ENCODE measurements at regions not wholly inside any gene's neighbourhood (a gene's known extent, or its start where the extent isn't known, plus 50 kb on each side); places are given as distances from the start of the nearest gene placed in this dataset.

DNA sequence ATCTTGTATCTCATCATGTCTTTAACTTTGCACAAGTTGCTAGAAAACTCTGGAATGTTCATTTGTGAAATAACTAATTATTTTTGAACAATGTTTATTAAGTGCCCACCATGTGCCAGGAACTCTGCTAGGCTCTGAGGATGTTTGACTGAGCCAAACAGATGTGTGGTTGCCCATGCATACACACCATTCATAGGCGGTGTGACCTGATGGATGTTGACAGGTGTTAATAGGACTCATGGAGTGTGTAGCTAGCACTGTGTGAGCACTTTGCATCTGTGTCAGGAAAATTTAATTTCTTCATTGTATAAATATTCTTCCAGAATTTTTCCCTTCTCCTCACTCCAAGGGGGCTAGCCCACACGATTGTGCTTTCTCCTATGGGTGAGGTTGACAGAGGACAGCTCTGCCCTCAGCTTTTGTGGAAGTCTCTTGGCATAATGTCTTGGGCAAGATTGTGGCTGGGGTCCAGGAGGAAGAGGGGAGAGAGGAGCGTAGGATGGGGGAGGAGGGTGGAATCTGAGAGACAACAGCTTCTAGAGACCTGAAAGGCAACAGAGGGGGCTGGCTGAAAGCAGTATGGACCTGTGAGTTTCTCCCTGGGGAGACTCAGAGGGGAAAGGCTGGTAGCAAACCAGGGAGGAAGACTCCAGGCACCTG is 214.6 kb upstream of the CXCR4 start:
- Histone ChIP-seq H3K23ac (ENCODE audit: low read length in 2 of 2) (no peak overlapping the region), H3K4me1 (ENCODE audit: control insufficient read depth, insufficient read depth, low read depth, low read length) (no peaks in the 10 kb centered on the region), H3K4ac (ENCODE audit: low read depth in 1 of 2, low read length in 2 of 2) (no peak overlapping the region), H2BK12ac (ENCODE audit: low read length in 2 of 2) (no peak overlapping the region), H2AK5ac (ENCODE audit: low read length, severe bottlenecking) (no peak overlapping the region), H3K79me1 (replicated peaks; ENCODE audit: low read length, poor library complexity, severe bottlenecking) (no peaks in the 10 kb centered on the region), H3K4me2 (ENCODE audit: low read length, poor library complexity, severe bottlenecking) (no peak overlapping the region), H3K9ac (ENCODE audit: low read length) (no peak overlapping the region), H3K18ac (ENCODE audit: low read depth in 1 of 2, low read length in 2 of 2) (no peak overlapping the region), H2BK5ac (ENCODE audit: low read depth, low read length, poor library complexity, severe bottlenecking) (no peak overlapping the region), H3K14ac (ENCODE audit: low read length in 2 of 2) (no peak overlapping the region), H4K8ac (ENCODE audit: low read length) (no peak overlapping the region), H3K27me3 (ENCODE audit: control insufficient read depth in 1 of 2, insufficient read depth in 1 of 2, low read length in 2 of 2) (no peaks in the 10 kb centered on the region), H2BK15ac (ENCODE audit: low read depth, poor library complexity, severe bottlenecking) (no peak overlapping the region), H3K36me3 (ENCODE audit: control insufficient read depth in 1 of 2, insufficient read depth in 2 of 2, low read depth in 1 of 2, low read length in 2 of 2) (no peaks in the 10 kb centered on the region), H2AFZ (ENCODE audit: low read depth, low read length) (no peak overlapping the region), H3K9me3 (ENCODE audit: control insufficient read depth, low read length) (no peaks in the 10 kb centered on the region), H2BK120ac (ENCODE audit: low read depth, low read length) (no peak overlapping the region), H3K4me3 (ENCODE audit: insufficient read depth in 1 of 2, low read depth in 1 of 2, low read length in 2 of 2) (no peak overlapping the region), H4K91ac (ENCODE audit: low read length) (no peak overlapping the region), H3K27ac (ENCODE audit: low read length, poor library complexity, severe bottlenecking) (no peak overlapping the region)
- DNase-seq, result no peak
- 78% methylated on average over 3 of the region's 3 CpGs for WGBS

DNA sequence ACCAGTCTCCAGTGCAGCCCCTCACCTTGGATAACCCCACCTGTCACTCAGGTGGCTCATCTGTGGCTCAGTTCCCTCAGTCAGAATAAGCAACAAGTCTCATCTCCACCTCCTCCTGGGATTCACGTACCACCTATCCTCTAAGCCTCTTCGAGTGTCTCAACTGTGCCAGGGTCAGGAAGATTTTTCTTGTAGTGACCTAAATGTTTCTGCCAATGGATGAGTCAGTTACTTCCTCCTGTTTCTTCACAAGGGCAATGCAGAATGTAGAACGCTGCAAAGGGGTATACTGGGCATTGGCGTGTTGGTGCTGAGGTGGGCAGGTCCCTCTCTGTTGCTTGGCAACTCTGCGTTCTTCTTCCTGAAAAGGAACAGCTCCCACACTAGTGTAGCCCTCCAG is 213.3 kb upstream of the CXCR4 start:
- no peak for DNase-seq
- H3K79me1 ChIP-seq (replicated peaks; ENCODE audit: low read length, poor library complexity, severe bottlenecking), result no peaks in the 10 kb centered on the region
- H3K4me2 ChIP-seq (ENCODE audit: low read length, poor library complexity, severe bottlenecking), result no peak overlapping the region
- no peak overlapping the region for H4K8ac ChIP-seq (ENCODE audit: low read length)
- no peak overlapping the region for H2AFZ ChIP-seq (ENCODE audit: low read depth, low read length)
- no peaks in the 10 kb centered on the region for H3K36me3 ChIP-seq (ENCODE audit: control insufficient read depth in 1 of 2, insufficient read depth in 2 of 2, low read depth in 1 of 2, low read length in 2 of 2)
- H3K9ac ChIP-seq (ENCODE audit: low read length), result no peak overlapping the region
- no peak overlapping the region for H3K4ac ChIP-seq (ENCODE audit: low read depth in 1 of 2, low read length in 2 of 2)
- H3K23ac ChIP-seq (ENCODE audit: low read length in 2 of 2), result no peak overlapping the region
- no peak overlapping the region for H3K14ac ChIP-seq (ENCODE audit: low read length in 2 of 2)
- no peak overlapping the region for H4K91ac ChIP-seq (ENCODE audit: low read length)
- no peaks in the 10 kb centered on the region for H3K9me3 ChIP-seq (ENCODE audit: control insufficient read depth, low read length)
- no peak overlapping the region for H2BK12ac ChIP-seq (ENCODE audit: low read length in 2 of 2)
- WGBS, result 79% methylated on average over 5 of the region's 5 CpGs
- H3K4me1 ChIP-seq (ENCODE audit: control insufficient read depth, insufficient read depth, low read depth, low read length), result peaks cover 2% of the 10 kb centered on the region
- H2BK5ac ChIP-seq (ENCODE audit: low read depth, low read length, poor library complexity, severe bottlenecking), result no peak overlapping the region
- H2BK15ac ChIP-seq (ENCODE audit: low read depth, poor library complexity, severe bottlenecking), result no peak overlapping the region
- H3K4me3 ChIP-seq (ENCODE audit: insufficient read depth in 1 of 2, low read depth in 1 of 2, low read length in 2 of 2), result no peak overlapping the region
- H2AK5ac ChIP-seq (ENCODE audit: low read length, severe bottlenecking), result no peak overlapping the region
- no peak overlapping the region for H3K18ac ChIP-seq (ENCODE audit: low read depth in 1 of 2, low read length in 2 of 2)
- no peaks in the 10 kb centered on the region for H3K27me3 ChIP-seq (ENCODE audit: control insufficient read depth in 1 of 2, insufficient read depth in 1 of 2, low read length in 2 of 2)
- no peak overlapping the region for H3K27ac ChIP-seq (ENCODE audit: low read length, poor library complexity, severe bottlenecking)
- no peak overlapping the region for H2BK120ac ChIP-seq (ENCODE audit: low read depth, low read length)

DNA sequence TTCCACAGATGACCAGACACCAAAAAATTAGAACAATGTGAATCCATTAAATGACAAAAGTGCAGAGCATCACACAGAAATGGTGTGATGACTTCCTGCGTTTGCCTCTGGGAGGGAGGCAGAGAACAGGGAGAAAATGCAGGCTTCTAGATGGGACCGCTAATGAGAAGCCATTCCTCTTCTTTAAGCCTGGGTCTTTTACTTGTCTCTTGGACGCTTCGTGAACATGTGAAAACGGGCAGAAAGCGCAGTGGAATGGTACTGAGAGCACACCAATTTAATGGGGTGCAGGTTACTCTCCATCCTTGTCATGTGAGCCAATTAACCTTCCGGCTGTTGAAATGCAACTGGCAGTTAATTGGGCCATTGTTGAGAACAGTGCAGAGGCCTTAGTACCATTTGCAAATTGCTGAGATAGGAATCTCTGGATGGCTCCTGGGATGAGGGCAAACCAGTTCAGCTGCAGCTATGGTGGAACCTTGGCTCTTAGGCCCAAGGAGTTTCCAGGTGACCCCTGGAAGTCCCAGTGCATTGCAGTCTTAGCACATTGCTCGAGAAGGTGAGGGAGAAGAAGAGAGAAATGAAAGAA is 210.4 kb upstream of the CXCR4 start:
- no peak overlapping the region for H3K4me3 ChIP-seq (ENCODE audit: insufficient read depth in 1 of 2, low read depth in 1 of 2, low read length in 2 of 2)

DNA sequence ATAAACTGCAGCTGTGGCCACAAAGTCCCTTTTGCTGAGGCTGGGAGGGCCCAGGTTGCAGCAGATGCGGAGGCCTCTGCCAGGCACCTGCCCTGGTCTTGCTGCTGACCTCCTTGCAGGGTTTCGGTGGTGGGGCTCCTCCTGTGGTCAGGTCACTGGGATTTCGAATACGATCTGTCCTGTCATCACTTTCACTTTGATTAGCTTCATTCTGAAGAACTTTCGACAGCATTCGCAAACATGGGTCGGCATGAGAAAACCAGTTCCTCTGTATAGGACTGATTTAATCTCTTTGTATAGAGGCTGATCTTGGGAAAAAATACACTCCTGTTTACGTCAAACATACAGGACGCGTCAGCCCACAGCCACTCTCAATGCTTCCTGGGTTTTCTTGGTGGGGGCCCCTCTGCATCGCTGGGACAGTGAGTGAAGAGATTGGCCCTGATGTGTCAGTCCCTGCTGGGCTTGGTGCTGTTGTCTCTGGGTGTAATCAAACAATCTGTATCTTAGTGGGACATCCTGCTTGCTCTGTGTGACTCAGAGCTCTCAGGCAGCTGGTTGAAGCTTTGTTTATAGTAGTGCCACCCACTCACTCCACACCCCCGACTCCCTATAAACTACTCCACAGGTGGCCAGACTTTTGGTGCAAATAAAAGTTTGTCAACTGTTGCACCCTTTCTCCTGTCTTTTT is 209.4 kb upstream of the CXCR4 start:
- no peak overlapping the region for H4K91ac ChIP-seq (ENCODE audit: low read length)
- peak; percentile 66 for DNase-seq
- no peak overlapping the region for H2AK5ac ChIP-seq (ENCODE audit: low read length, severe bottlenecking)
- H3K9ac ChIP-seq (ENCODE audit: low read length), result no peak overlapping the region
- no peak overlapping the region for H3K27ac ChIP-seq (ENCODE audit: low read length, poor library complexity, severe bottlenecking)
- no peak overlapping the region for H2BK120ac ChIP-seq (ENCODE audit: low read depth, low read length)
- H3K4me3 ChIP-seq (ENCODE audit: insufficient read depth in 1 of 2, low read depth in 1 of 2, low read length in 2 of 2), result no peak overlapping the region
- H2BK12ac ChIP-seq (ENCODE audit: low read length in 2 of 2), result peak overlapping the region in 1 of 2 experiments; percentile 34
- H2BK5ac ChIP-seq (ENCODE audit: low read depth, low read length, poor library complexity, severe bottlenecking), result no peak overlapping the region
- H3K4ac ChIP-seq (ENCODE audit: low read depth in 1 of 2, low read length in 2 of 2), result no peak overlapping the region
- H3K18ac ChIP-seq (ENCODE audit: low read depth in 1 of 2, low read length in 2 of 2), result peak overlapping the region in 1 of 2 experiments; percentile 72
- no peak overlapping the region for H2AFZ ChIP-seq (ENCODE audit: low read depth, low read length)
- H3K9me3 ChIP-seq (ENCODE audit: control insufficient read depth, low read length), result no peaks in the 10 kb centered on the region
- H2BK15ac ChIP-seq (ENCODE audit: low read depth, poor library complexity, severe bottlenecking), result no peak overlapping the region
- no peak overlapping the region for H4K8ac ChIP-seq (ENCODE audit: low read length)
- peaks cover 2% of the 10 kb centered on the region for H3K4me1 ChIP-seq (ENCODE audit: control insufficient read depth, insufficient read depth, low read depth, low read length)
- H3K79me1 ChIP-seq (replicated peaks; ENCODE audit: low read length, poor library complexity, severe bottlenecking), result no peaks in the 10 kb centered on the region
- no peak overlapping the region for H3K14ac ChIP-seq (ENCODE audit: low read length in 2 of 2)
- no peaks in the 10 kb centered on the region for H3K36me3 ChIP-seq (ENCODE audit: control insufficient read depth in 1 of 2, insufficient read depth in 2 of 2, low read depth in 1 of 2, low read length in 2 of 2)
- no peak overlapping the region for H3K4me2 ChIP-seq (ENCODE audit: low read length, poor library complexity, severe bottlenecking)
- H3K23ac ChIP-seq (ENCODE audit: low read length in 2 of 2), result no peak overlapping the region
- no peaks in the 10 kb centered on the region for H3K27me3 ChIP-seq (ENCODE audit: control insufficient read depth in 1 of 2, insufficient read depth in 1 of 2, low read length in 2 of 2)
- WGBS, result 39% methylated on average over 10 of the region's 12 CpGs

More for the DNA sequence above, 210.4 kb upstream of the CXCR4 start:
- no peaks in the 10 kb centered on the region for H3K27me3 ChIP-seq (ENCODE audit: control insufficient read depth in 1 of 2, insufficient read depth in 1 of 2, low read length in 2 of 2)
- DNase-seq, result no peak
- no peak overlapping the region for H3K9ac ChIP-seq (ENCODE audit: low read length)
- no peak overlapping the region for H3K23ac ChIP-seq (ENCODE audit: low read length in 2 of 2)
- H3K4ac ChIP-seq (ENCODE audit: low read depth in 1 of 2, low read length in 2 of 2), result no peak overlapping the region
- no peak overlapping the region for H2BK12ac ChIP-seq (ENCODE audit: low read length in 2 of 2)
- no peak overlapping the region for H3K14ac ChIP-seq (ENCODE audit: low read length in 2 of 2)
- WGBS, result 71% methylated on average over 8 of the region's 8 CpGs
- H2AK5ac ChIP-seq (ENCODE audit: low read length, severe bottlenecking), result no peak overlapping the region
- peaks cover 2% of the 10 kb centered on the region for H3K4me1 ChIP-seq (ENCODE audit: control insufficient read depth, insufficient read depth, low read depth, low read length)
- H2BK5ac ChIP-seq (ENCODE audit: low read depth, low read length, poor library complexity, severe bottlenecking), result no peak overlapping the region
- H2BK15ac ChIP-seq (ENCODE audit: low read depth, poor library complexity, severe bottlenecking), result no peak overlapping the region
- no peak overlapping the region for H2AFZ ChIP-seq (ENCODE audit: low read depth, low read length)
- no peak overlapping the region for H3K27ac ChIP-seq (ENCODE audit: low read length, poor library complexity, severe bottlenecking)
- H4K8ac ChIP-seq (ENCODE audit: low read length), result no peak overlapping the region
- no peaks in the 10 kb centered on the region for H3K9me3 ChIP-seq (ENCODE audit: control insufficient read depth, low read length)
- no peak overlapping the region for H4K91ac ChIP-seq (ENCODE audit: low read length)
- H3K18ac ChIP-seq (ENCODE audit: low read depth in 1 of 2, low read length in 2 of 2), result no peak overlapping the region
- no peak overlapping the region for H2BK120ac ChIP-seq (ENCODE audit: low read depth, low read length)
- H3K79me1 ChIP-seq (replicated peaks; ENCODE audit: low read length, poor library complexity, severe bottlenecking), result no peaks in the 10 kb centered on the region
- H3K4me2 ChIP-seq (ENCODE audit: low read length, poor library complexity, severe bottlenecking), result no peak overlapping the region
- no peaks in the 10 kb centered on the region for H3K36me3 ChIP-seq (ENCODE audit: control insufficient read depth in 1 of 2, insufficient read depth in 2 of 2, low read depth in 1 of 2, low read length in 2 of 2)
